ENCODE measurements at regions not wholly inside any gene's neighbourhood (a gene's known extent, or its start where the extent isn't known, plus 50 kb on each side); places are given as distances from the start of the nearest gene placed in this dataset.

DNA sequence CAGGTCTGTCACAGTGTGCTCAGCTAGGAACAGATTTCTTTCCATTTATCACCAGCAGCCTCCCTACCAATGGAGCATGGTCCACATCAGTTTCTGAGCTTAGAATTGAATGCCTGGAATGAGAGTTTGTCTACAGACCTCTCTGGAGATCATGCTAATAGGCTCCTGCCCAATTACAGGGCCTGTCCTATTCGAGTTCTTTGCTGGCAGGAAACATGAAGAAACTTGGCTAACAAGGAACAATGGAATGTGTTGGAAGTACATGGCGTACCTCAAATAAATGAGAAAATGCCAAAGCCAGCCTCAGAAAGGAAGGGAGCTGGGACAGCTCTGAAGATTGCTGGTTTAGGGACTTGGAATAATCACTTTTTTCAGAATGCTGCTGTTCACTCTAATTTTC is 186.0 kb upstream of the AKR1E2 start:
- TF ChIP-seq, protein P1, sequence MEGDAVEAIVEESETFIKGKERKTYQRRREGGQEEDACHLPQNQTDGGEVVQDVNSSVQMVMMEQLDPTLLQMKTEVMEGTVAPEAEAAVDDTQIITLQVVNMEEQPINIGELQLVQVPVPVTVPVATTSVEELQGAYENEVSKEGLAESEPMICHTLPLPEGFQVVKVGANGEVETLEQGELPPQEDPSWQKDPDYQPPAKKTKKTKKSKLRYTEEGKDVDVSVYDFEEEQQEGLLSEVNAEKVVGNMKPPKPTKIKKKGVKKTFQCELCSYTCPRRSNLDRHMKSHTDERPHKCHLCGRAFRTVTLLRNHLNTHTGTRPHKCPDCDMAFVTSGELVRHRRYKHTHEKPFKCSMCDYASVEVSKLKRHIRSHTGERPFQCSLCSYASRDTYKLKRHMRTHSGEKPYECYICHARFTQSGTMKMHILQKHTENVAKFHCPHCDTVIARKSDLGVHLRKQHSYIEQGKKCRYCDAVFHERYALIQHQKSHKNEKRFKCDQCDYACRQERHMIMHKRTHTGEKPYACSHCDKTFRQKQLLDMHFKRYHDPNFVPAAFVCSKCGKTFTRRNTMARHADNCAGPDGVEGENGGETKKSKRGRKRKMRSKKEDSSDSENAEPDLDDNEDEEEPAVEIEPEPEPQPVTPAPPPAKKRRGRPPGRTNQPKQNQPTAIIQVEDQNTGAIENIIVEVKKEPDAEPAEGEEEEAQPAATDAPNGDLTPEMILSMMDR (IDR thresholded peaks at IDR 0.05; ENCODE audit: low read depth, low read length) = no peak
- H3K4me3 ChIP-seq (ENCODE audit: low read depth, low read length) = no peak overlapping the region

DNA sequence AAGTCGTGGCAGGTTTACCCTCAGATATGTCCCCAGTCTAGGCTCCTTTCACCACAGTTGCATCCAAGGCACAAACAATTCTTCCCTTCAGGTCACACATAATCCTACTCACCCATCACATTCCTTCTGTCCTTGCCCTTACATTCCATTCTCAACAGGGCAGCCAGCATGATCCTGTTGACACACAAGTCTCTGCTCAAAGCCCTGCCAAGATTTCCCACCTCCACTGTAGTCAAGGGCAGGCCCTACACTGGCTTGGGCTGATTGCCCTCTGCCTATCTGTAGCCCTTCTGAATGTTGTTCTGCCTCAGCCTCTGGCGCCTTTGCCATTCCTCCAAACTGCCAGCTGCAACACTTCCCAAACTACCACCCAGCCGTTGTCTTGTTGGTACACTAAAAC is 187.9 kb upstream of the AKR1E2 start:
- no peak overlapping the region for H3K4me3 ChIP-seq (ENCODE audit: low read depth, low read length)
- TF ChIP-seq, protein P1 (IDR thresholded peaks at IDR 0.05; ENCODE audit: low read depth, low read length) = no peak

DNA sequence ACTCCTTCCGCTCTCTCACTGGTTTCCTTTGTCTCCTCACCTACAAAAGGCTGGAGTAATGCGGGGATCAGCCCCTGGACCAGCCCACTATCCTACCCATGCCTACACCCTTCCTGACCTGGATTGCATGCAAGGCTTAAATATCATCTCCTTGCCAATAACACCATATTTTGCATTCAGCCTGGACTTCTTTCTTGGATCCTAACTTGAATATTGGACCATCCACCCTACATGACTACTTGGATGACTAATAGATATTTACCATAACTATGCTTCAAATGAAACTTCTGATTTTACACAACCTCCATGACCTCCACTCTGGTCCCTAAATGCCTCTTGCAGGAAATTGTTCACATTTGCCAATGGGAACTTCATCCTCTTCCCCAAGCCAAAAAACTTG is 188.3 kb upstream of the AKR1E2 start:
- TF ChIP-seq, protein P1 (IDR thresholded peaks at IDR 0.05; ENCODE audit: low read depth, low read length) = no peak
- H3K4me3 ChIP-seq (ENCODE audit: low read depth, low read length) = no peak overlapping the region

- TF ChIP-seq, protein P1 (IDR thresholded peaks at IDR 0.05; ENCODE audit: low read depth, low read length) = no peak
- H3K4me3 ChIP-seq (ENCODE audit: low read depth, low read length) = no peak overlapping the region
Measured at GRCh38 chr10:4635883-4636282, 190.1 kb upstream of the AKR1E2 start.

- TF ChIP-seq, protein P1 (IDR thresholded peaks at IDR 0.05; ENCODE audit: low read depth, low read length) = no peak
- no peak overlapping the region for H3K4me3 ChIP-seq (ENCODE audit: low read depth, low read length)
Measured at GRCh38 chr10:4635388-4635787, 190.6 kb upstream of the AKR1E2 start.

DNA sequence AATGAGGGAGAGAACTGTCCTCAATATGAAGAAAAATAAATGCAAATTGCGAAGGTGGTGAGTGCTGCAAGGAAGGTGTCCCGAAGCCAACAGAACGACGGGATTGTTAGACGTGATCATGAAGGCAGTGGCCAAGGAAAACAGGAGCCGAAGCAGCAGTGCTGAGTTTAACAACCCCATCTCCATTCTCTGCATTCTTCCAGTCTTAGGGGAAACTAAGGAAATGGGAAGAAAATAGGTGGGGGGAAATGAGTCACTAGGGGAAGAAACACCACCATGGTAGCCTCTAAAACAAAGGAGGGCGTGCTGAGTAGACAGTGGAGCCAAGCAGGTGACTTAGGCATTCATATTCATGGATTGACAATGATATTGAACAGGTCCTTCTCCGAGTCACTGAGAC is 192.2 kb upstream of the AKR1E2 start:
- TF ChIP-seq, protein P1 (IDR thresholded peaks at IDR 0.05; ENCODE audit: low read depth, low read length) = no peak
- H3K4me3 ChIP-seq (ENCODE audit: low read depth, low read length) = no peak overlapping the region

GRCh38 chr10:4633186-4633585 is 192.8 kb upstream of the AKR1E2 start:
- no peak overlapping the region for H3K4me3 ChIP-seq (ENCODE audit: low read depth, low read length)
- TF ChIP-seq, protein P1 (IDR thresholded peaks at IDR 0.05; ENCODE audit: low read depth, low read length) = no peak
